ENCODE measurements at regions not wholly inside any gene's neighbourhood (a gene's known extent, or its start where the extent isn't known, plus 50 kb on each side); places are given as distances from the start of the nearest gene placed in this dataset.
"Not testable (repeated sequence)": the region's sequence is repeated elsewhere in the genome, so short reads cannot be mapped to it uniquely, and the experiment has no call there.

DNA sequence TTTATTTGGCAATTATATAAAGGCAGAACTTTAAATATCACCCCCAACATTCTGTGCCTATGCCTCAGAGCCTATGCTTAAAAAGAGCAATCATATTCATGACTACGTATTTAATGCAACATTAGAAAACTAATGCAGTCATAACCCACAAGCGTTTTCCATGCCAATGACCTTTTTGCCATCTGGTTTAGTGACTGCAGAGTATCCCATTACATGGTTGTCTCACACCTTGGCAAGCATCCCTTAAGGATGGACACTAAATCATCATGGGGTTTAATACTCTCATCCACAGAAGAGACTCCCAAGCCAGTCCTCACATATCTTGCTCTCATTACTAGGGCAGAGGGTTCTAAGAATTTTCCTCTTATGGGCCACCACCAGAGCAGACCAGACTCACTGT lies 188.2 kb upstream of the PLGLB2 start:
- DNase-seq: not testable (repeated sequence)

GRCh38 chr2:87565116-87565515 lies 182.8 kb upstream of the PLGLB2 start:
- DNase-seq: not testable (repeated sequence)

DNA sequence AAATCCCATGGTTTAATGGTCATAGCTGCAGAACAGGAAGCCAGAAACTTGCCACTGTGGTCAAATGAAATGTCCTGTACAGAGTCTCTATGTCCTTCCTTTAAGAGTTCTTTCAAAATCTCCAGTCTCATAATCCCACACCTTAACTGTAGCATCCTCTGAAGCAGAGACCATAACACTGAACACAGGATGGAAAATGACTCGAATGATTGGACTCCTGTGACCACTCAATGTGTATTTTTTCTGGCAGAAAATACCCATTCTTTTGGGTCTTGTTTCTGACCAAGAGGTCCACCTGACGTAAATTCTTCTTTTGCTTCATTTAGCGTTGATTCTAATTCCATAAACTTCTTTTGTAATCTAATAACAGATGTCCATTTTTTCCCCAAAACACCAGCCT lies 181.4 kb upstream of the PLGLB2 start:
- not testable (repeated sequence) for DNase-seq

- DNase-seq: not testable (repeated sequence)
Observed at GRCh38 chr2:87567093-87567492, 180.8 kb upstream of the PLGLB2 start.

DNA sequence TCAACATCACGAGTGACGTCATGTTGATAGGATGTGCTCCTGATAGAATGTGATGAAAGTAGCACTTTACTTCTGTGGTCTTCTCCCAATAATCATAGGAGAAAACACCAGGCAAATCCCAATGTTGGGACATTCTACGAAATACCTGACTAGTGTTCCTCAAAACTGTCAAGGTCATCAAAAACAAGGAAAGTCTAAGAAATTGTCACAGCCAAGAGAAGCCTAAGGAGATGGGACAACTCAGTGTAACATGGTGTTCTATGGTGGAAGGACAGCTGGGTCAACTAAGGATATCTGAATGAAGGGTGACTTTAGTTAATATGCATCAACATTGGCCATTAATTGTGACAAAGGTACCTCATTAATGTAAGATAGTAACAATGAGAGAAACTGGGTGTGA lies 180.0 kb upstream of the PLGLB2 start:
- DNase-seq: not testable (repeated sequence)

- DNase-seq: not testable (repeated sequence)
Observed at GRCh38 chr2:87568554-87569278, 179.2 kb upstream of the PLGLB2 start.

- not testable (repeated sequence) for DNase-seq
Observed at GRCh38 chr2:87569689-87570397, 178.0 kb upstream of the PLGLB2 start.

- DNase-seq: not testable (repeated sequence)
Observed at GRCh38 chr2:87571889-87572465, 175.9 kb upstream of the PLGLB2 start.

GRCh38 chr2:87572906-87573305 lies 175.0 kb upstream of the PLGLB2 start:
- DNase-seq: not testable (repeated sequence)

DNA sequence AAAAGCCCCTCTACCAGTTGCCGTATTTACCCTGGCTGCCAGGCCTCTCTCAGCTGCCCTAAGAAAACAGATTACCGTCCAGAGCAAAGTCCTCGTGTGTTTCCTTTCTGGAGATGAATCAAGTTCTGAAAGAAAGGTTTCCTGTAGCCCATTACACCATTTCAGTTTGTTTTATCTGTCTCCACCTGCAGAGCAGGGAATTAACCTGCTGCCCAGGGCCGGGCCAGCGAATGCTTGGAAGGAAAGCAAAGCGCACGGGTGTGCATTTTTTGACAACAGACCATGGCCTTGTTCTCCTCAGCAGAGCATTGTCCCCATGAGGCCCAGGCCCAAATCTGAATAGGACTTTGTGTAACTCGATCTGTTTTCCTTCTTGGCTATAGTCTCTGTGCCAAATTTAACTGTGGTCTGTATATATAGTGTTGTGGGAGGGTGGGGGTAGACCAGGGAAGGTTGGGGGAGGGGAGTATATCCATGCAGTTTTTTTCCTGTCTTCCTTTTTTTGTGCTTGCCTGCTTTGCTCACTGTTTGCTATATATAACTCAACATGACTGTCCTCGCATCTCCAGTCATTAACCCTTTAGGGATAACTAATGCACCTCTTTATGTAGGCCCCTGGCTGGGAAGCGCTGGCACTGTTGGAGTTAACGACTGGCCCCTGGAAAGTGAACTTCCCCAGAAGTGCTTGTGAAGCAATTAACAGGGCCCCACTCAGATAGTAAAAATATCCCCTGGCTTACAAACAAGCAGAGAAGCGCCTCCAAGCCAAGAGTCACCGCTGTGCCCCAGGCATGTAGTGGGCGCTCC lies 174.3 kb upstream of the PLGLB2 start:
- DNase-seq: not testable (repeated sequence)

GRCh38 chr2:87574193-87575119 lies 173.4 kb upstream of the PLGLB2 start:
- not testable (repeated sequence) for DNase-seq

DNA sequence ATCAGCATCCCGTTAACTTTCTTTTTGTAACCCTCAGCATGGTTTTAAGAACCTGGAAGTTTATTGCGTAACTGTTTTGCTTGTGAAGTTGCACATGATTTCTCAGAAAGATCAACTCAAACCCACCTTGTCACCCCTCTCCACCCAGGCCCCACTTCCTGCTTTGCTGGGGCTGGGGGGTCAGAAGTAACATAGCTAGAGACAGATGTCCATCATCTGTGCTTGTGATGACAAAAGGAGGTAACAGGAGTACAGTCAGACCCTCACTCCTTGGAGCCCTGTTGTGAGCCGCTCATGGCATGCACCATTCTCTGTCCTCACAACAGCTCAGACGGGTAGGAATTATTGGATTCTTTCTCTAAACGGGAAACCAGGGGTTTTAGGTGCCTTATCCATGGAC lies 172.7 kb upstream of the PLGLB2 start:
- DNase-seq: not testable (repeated sequence)

- DNase-seq: not testable (repeated sequence)
Observed at GRCh38 chr2:87577358-87577757, 170.5 kb upstream of the PLGLB2 start.

DNA sequence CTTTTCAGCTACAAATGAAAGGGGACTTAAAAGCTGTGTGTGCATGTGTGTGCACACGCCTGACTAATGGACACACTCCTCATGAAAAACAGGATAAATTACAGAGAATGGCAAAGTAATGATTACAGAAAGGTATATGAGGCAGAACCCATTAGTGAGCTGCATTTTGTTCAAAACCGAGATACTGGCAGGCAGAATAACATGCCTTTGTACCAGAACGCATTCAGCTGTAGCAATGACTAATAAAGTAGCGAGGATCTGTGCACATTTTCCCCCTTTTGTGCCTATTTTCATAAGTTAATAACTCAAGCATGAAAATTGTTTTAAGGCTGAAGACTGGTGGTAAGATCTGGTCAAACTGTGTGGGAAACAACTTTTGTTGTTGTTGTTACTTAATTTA lies 165.7 kb upstream of the PLGLB2 start:
- DNase-seq: not testable (repeated sequence)

- not testable (repeated sequence) for DNase-seq
Observed at GRCh38 chr2:87582579-87582978, 165.3 kb upstream of the PLGLB2 start.

DNA sequence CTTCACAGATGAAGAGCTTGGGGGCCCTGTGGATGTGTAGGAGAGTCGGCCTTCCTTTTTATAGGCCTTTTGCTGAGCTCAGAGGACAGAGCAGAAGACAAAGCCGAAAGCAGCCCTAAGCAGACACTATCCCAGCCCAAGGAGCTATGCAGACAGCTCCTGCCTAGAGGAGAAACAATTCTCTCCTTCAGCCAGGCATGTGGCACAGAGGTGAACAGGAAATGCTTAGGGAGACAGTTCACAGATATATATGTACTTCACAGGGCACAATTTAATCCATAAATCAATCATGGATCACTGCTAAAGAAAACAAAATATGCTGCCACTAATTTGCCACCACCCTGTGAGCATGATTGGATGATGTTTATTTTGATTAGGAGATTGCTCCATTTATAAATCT lies 164.5 kb upstream of the PLGLB2 start:
- not testable (repeated sequence) for DNase-seq

DNA sequence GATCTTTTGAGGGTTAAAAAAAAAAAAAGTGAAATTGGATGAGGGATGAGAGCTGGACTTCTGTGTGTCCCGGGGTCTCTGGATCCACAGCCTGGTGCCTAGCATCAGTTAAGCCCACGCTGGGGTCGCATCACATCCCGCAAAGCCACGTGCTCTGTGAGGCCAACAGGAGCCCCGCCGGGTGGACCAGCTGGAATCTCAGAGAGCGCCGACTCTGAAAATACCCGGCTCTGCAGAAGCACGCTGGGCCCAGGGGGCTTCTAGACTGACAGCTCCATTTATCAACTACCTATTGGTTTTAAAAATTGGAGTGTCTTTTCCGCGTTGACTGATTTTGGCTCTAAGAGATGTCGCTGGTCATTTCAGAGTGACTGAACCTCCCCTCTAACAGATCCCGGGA lies 164.1 kb upstream of the PLGLB2 start:
- DNase-seq: not testable (repeated sequence)

GRCh38 chr2:87584268-87584906 lies 163.5 kb upstream of the PLGLB2 start:
- DNase-seq: not testable (repeated sequence)

GRCh38 chr2:87587934-87588333 lies 160.0 kb upstream of the PLGLB2 start:
- DNase-seq: not testable (repeated sequence)

DNA sequence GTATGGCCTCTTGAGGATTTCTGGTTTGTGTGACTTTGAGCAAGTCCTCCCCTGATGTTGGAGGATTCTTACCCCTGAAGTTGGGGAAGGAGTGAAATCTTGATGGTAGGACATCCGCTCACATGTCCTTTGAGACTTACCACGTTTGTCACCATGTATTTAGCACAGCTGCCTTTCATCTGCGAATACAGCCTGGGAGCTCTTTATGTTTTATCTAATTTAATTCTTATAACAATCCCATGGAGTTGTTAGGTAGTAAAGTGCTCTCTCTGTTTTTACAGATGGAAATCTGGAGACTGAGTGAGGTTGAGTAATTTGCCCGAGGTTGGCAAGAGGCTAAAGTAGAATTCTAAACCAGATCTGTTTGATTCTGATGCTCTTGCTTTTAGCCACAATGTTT lies 154.9 kb upstream of the PLGLB2 start:
- not testable (repeated sequence) for DNase-seq

Data from COR-L47 (cell line).